PC-9 (cell line): ENCODE measurements at regions not wholly inside any gene's neighbourhood (a gene's known extent, or its start where the extent isn't known, plus 50 kb on each side); places are given as distances from the start of the nearest gene placed in this dataset.

Experiments used
- CTCF ChIP-seq: fragments of 200-600 bp; sonication (generic); conservative IDR thresholded peaks from 2 replicates; pipeline ENCODE4 v1.6.1; 2017; ENCODE audit warnings: mixed run types, antibody characterized with exemption, mild to moderate bottlenecking, moderate library complexity
- EZH2 ChIP-seq: fragments of 200-600 bp; sonication (generic); IDR thresholded peaks from 2 replicates; pipeline ENCODE4 v1.8.0; 2017; ENCODE audit warnings: antibody characterized with exemption, low read depth

GRCh38 chr22:26853071-26853470, 195.7 kb downstream of the MIAT start:
- no peak for TF ChIP-seq CTCF
- no peak for TF ChIP-seq EZH2
